IgD-negative memory B cell (primary cell): ENCODE measurements at regions not wholly inside any gene's neighbourhood (a gene's known extent, or its start where the extent isn't known, plus 50 kb on each side); places are given as distances from the start of the nearest gene placed in this dataset.

Experiments used
- H3K27ac Mint-ChIP-seq, 3 donors: one replicate each; pipeline ENCODE4 v1.8.0; 2020 to 2022; ENCODE audit warnings: mild to moderate bottlenecking in 3 of 3, mixed read lengths in 3 of 3, moderate library complexity in 1 of 3
- H3K27me3 Mint-ChIP-seq: one replicate; pipeline ENCODE4 v1.8.0; 2021; ENCODE audit warnings: mixed read lengths
- H3K36me3 Mint-ChIP-seq: one replicate; pipeline ENCODE4 v1.8.0; 2020; ENCODE audit warnings: mild to moderate bottlenecking, mixed read lengths
- H3K4me1 Mint-ChIP-seq, 3 donors: one replicate each; pipeline ENCODE4 v1.8.0; 2020 to 2022; ENCODE audit warnings: mixed read lengths in 3 of 3, mild to moderate bottlenecking in 1 of 3
- H3K4me3 Mint-ChIP-seq, 4 donors: one replicate each; pipeline ENCODE4 v1.8.0; 2020 to 2022; ENCODE audit warnings: mild to moderate bottlenecking in 4 of 4, mixed read lengths in 4 of 4, moderate library complexity in 3 of 4
- H3K9me3 Mint-ChIP-seq, 3 donors: one replicate each; pipeline ENCODE4 v1.8.0; 2020 to 2021; ENCODE audit warnings: mixed read lengths in 3 of 3, mild to moderate bottlenecking in 1 of 3

DNA sequence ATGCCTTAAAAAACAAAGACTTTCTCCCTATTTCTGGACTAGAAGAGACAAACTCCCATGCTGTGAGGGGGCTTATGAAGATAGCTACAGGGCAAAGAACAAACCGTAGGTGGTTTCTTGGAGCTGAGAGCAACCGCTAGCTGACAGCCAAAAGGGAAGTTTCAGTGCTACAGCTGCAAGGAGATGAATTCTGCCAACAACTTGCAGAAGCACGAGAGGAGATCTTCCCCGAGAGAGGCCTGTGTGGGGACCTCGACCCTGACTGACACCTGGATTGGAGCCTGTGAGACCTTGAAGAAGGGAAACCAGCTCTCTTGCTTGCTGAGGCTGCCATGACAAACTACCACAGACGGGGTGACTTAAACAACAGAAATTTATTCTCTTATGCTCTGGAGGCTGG, 183.8 kb upstream of the VCX3A start:
- Mint-ChIP-seq H3K36me3 (peaks cover 3% of the 10 kb centered on the region), H3K27ac (no peak overlapping the region), H3K4me3 (no peak overlapping the region), H3K9me3 (peaks cover 0 to 2% (median 2%) of the 10 kb centered on the region in 3 donors), H3K27me3 (peaks cover 4% of the 10 kb centered on the region), H3K4me1 (peaks cover 0 to 5% (median 0%) of the 10 kb centered on the region in 3 donors)

DNA sequence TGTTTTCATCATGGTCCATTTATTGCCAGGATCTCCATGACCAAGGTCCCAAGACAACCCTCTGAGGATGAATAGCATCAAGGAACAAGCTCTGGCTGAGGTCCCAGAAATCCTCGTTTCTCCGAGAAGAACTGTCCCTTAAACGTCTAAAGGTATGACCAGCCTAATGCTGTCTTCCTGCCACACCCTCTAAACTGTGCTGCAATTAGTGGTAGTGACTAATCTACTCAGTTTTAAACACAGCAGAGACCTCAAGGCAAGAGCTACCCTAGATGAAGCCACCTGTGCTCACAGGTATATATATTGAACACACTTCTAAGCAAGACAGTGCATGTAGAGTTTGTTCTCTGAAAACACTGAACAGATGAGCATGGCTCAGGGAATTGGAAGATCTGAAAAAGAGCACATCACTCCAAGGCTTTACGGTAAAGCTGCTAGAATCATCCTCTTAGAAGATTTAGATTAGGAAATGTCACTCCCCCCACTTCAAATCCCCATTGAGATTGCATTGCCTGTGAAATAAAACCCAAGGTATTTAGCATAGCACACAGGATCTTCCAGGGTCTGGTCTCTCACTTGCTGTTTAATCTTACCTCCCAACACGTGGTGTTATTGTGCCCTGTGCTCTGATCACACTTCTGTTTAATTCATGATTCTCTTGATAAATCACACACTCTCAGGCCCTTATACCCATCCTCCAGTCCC, 173.9 kb upstream of the VCX3A start:
- Mint-ChIP-seq H3K36me3 (no peaks in the 10 kb centered on the region), H3K27ac (no peak overlapping the region), H3K27me3 (no peaks in the 10 kb centered on the region), H3K9me3 (no peaks in the 10 kb centered on the region), H3K4me1 (no peaks in the 10 kb centered on the region), H3K4me3 (no peak overlapping the region)

DNA sequence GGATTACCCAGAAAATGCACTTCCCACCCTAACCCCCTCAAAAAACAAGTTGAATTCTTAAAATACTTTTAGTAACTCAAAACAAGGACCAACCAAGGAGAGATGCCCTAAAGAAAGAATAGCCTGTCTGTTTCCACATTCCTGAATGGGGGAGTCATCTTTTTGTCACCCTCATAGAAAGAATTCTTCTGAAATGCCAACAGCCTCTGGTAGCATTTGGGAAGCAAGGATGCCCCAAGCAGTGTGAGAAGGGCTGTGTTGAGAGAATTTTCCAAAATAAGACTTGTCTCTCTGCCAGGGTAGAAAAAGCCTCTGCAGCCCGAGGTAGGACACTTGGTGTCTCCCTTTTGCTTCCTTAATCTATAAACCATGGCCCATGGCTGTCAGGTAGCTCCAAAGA, 173.1 kb upstream of the VCX3A start:
- no peaks in the 10 kb centered on the region for H3K9me3 Mint-ChIP-seq
- no peaks in the 10 kb centered on the region for H3K4me1 Mint-ChIP-seq
- H3K4me3 Mint-ChIP-seq: peak overlapping the region in 1 of 4 donors; percentile 3
- H3K27ac Mint-ChIP-seq: no peak overlapping the region
- H3K27me3 Mint-ChIP-seq: no peaks in the 10 kb centered on the region
- H3K36me3 Mint-ChIP-seq: no peaks in the 10 kb centered on the region

DNA sequence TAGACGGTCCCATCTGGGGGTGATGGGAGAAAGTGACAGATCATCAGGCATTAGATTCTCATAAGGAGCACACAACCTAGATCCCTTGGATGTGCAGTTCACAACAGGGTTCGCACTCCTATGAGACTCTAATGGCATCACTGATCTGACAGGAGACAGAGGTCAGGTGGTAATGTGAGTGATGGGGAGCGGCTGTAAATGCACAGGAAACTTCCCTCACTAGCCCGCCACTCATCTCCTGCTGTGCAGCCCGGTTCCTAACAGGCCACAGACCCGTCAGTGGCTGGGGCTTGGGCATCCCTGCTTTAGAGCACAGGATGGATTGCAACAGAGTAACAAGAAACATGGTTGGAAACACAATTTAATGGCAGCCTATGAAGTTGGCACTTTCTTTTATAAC, 172.6 kb upstream of the VCX3A start:
- no peaks in the 10 kb centered on the region for H3K4me1 Mint-ChIP-seq
- H3K27me3 Mint-ChIP-seq: no peaks in the 10 kb centered on the region
- no peak overlapping the region for H3K27ac Mint-ChIP-seq
- no peaks in the 10 kb centered on the region for H3K36me3 Mint-ChIP-seq
- H3K4me3 Mint-ChIP-seq: no peak overlapping the region
- no peaks in the 10 kb centered on the region for H3K9me3 Mint-ChIP-seq

DNA sequence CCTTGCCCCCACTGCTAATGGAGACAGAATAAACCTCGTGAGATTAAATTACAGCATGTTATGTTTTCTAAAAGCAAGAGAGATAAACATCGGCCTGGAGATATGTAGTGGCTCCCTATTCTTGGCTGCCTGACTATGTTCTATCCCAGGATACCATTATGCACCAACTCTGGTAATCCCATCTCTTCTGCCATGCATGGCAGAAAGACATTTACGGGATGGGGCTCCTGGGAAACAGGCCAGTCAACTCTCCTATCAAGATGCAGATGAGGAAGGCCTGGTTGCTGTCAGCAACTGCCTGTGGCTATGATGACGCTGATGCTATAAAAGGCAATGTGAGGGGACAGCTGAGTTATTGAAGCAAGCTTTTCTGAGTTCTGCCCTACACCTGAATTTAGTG, 166.2 kb upstream of the VCX3A start:
- Mint-ChIP-seq H3K27me3 (no peaks in the 10 kb centered on the region), H3K4me1 (no peaks in the 10 kb centered on the region), H3K9me3 (peaks cover 2 to 4% (median 2%) of the 10 kb centered on the region in 3 donors), H3K27ac (no peak overlapping the region), H3K4me3 (no peak overlapping the region), H3K36me3 (peaks cover 2% of the 10 kb centered on the region)

DNA sequence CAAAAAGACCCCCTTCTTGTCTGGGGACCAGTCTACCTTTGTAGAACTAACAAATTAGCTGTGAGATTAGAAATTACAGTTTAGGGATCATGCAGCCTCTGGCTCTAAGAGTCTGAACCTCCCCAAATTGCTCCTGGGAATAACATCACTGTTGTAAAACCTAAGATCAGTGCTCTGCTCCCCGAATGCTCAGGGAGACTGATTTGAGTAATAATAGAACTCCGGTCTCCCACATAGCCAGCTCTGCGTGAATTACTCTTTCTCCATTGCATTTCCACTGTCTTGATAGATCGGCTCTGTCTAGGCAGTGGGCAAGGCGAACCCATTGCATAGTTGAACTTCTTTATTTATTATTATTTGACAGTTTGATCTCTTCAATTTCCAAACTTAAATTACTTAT, 160.8 kb upstream of the VCX3A start:
- H3K36me3 Mint-ChIP-seq: peaks cover 4% of the 10 kb centered on the region
- H3K4me3 Mint-ChIP-seq: no peak overlapping the region
- H3K9me3 Mint-ChIP-seq: peaks cover 2 to 4% (median 3%) of the 10 kb centered on the region in 3 donors
- no peak overlapping the region for H3K27ac Mint-ChIP-seq
- peaks cover 5% of the 10 kb centered on the region for H3K27me3 Mint-ChIP-seq
- no peaks in the 10 kb centered on the region for H3K4me1 Mint-ChIP-seq

DNA sequence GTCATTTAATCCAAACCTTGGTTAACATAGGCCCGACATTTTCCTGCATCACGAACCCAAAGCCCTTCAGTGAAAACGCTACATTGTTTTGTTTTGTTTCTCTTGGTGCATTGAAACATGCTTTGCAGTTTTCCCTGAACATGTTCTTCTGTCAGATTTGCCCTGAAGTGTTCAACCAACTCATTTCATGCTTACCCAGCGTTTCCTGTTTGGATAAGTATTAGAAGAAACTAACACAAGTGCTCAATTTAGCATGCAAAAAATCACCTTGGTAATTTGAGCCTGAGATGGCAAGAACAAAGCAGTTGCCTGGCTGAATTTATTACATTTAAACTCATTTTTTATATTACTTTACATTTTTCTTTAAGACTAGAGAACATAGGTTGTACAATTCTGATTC, 160.1 kb upstream of the VCX3A start:
- peaks cover 5% of the 10 kb centered on the region for H3K27me3 Mint-ChIP-seq
- no peaks in the 10 kb centered on the region for H3K4me1 Mint-ChIP-seq
- H3K9me3 Mint-ChIP-seq: peaks cover 2 to 4% (median 3%) of the 10 kb centered on the region in 3 donors
- no peak overlapping the region for H3K4me3 Mint-ChIP-seq
- peaks cover 4% of the 10 kb centered on the region for H3K36me3 Mint-ChIP-seq
- H3K27ac Mint-ChIP-seq: no peak overlapping the region

DNA sequence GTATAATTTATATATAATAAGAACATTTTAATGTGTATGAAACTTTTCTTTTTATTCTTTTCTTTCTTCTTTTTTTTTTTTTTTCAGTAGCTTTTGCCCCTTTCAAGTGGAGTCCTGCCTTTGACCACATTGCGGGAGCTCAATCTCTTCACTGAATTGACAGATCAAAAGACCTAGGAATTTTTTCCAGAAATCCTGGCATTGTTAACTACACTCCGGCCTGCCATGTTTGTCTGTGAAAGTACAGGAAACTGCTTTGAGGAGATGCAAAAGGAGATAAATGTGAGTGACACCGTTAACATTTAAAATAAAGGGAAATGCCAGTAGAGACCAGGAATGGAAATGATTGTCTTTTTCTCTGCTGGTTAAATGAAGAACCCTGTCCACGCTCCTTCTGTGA, 159.3 kb upstream of the VCX3A start:
- no peaks in the 10 kb centered on the region for H3K4me1 Mint-ChIP-seq
- H3K36me3 Mint-ChIP-seq: peaks cover 4% of the 10 kb centered on the region
- peaks cover 4 to 6% (median 4%) of the 10 kb centered on the region in 3 donors for H3K9me3 Mint-ChIP-seq
- no peak overlapping the region for H3K4me3 Mint-ChIP-seq
- peaks cover 5% of the 10 kb centered on the region for H3K27me3 Mint-ChIP-seq
- no peak overlapping the region for H3K27ac Mint-ChIP-seq

DNA sequence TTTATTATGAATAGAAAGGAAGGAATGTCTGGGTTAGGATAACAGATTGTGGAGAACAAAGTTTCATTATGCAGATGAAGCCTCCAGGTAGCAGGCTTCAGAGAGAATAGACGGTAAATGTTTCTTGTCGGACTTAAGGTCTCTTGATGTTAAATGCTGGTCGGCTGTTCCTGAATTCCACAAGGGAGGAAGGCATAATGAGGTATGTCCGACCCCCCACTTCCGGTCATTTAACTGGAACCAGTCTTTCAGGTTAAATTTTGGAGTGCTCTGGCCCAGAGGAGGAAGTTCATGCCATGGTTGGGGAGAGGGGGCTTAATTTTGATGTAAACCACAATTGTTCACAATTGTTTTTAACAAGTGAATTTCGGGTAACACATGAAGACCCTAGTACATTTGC, 158.1 kb upstream of the VCX3A start:
- no peak overlapping the region for H3K27ac Mint-ChIP-seq
- peaks cover 5% of the 10 kb centered on the region for H3K27me3 Mint-ChIP-seq
- H3K4me3 Mint-ChIP-seq: no peak overlapping the region
- peaks cover 4% of the 10 kb centered on the region for H3K36me3 Mint-ChIP-seq
- H3K9me3 Mint-ChIP-seq: peaks cover 2 to 8% (median 4%) of the 10 kb centered on the region in 3 donors
- no peaks in the 10 kb centered on the region for H3K4me1 Mint-ChIP-seq

DNA sequence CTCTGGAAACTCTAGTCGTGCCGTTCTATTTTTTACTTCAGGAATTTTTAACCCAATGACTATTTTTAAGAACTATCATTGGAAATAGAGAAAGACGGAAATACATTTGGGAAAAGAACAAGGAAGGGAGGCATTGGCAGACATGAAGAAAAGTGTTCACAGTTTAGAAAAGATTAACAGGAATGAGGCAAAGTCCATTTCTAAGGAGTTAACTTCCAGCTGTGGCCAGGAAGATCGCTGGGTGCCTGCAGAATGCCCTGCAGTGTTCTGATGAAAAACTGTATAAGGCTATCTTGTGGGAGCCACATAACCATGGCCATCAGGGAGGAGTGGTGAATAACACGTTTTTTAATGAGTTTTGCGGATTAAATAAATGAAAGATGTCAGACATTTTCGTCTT, 150.6 kb upstream of the VCX3A start:
- Mint-ChIP-seq H3K4me1 (peaks cover 0 to 7% (median 3%) of the 10 kb centered on the region in 3 donors), H3K9me3 (peaks cover 8 to 12% (median 11%) of the 10 kb centered on the region in 3 donors), H3K4me3 (no peak overlapping the region), H3K36me3 (no peaks in the 10 kb centered on the region), H3K27me3 (peaks cover 9% of the 10 kb centered on the region), H3K27ac (no peak overlapping the region)

DNA sequence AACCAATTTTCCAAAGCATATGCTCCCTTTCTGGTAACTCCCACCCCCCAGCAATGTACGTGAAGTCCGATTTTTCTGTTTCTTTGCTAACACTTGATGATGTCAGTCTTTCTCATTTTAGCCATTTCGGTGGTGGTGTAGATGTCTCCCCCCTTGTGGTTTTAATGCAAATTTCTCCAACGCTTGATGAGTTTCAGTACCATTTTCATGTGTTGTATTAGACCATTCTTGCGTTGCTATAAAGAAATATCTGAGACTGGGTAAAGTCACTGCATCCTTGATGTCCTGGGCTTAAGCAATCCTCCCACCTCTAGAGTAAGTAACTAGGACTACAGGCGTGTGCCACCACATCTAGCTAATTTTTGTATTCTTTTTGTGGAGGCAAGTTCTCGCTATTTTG, 148.4 kb upstream of the VCX3A start:
- Mint-ChIP-seq H3K9me3 (peaks cover 3 to 12% (median 9%) of the 10 kb centered on the region in 3 donors), H3K27me3 (peaks cover 11% of the 10 kb centered on the region), H3K36me3 (no peaks in the 10 kb centered on the region), H3K4me1 (peaks cover 0 to 7% (median 5%) of the 10 kb centered on the region in 3 donors), H3K27ac (no peak overlapping the region), H3K4me3 (peak overlapping the region in 1 of 4 donors; percentile 3)

DNA sequence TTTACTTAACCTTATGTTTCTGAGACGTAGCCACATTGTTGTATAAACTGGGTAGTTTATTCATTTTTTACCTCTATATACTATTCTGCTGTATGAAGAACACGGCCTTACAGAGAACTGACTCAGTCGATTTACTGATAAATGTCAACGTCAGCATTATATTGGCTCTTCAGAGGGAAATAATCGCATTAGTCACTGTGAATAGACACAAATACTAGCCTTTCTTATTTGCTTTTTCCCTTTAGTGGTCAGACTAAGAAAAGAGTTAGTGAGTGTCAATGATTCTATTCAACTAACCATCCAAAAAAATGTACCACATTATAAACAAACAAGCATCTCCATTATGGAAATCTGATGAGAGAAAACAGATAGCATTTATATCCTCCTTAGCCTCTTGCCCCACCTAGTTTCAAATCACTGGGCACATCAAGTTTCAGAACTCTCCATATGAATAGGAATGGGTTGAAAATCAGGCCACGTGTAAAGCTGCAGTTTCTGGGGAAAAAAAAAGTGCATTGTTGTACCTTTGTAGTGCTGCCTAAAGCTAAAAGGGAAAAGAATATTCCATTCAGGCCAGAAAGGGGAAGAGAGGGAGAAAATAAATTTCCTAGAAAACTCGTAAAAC, 146.7 kb upstream of the VCX3A start:
- Mint-ChIP-seq H3K27ac (no peak overlapping the region), H3K36me3 (no peaks in the 10 kb centered on the region), H3K27me3 (peaks cover 12% of the 10 kb centered on the region), H3K4me3 (no peak overlapping the region), H3K4me1 (peaks cover 0 to 6% (median 5%) of the 10 kb centered on the region in 3 donors), H3K9me3 (peaks cover 0 to 12% (median 9%) of the 10 kb centered on the region in 3 donors)

DNA sequence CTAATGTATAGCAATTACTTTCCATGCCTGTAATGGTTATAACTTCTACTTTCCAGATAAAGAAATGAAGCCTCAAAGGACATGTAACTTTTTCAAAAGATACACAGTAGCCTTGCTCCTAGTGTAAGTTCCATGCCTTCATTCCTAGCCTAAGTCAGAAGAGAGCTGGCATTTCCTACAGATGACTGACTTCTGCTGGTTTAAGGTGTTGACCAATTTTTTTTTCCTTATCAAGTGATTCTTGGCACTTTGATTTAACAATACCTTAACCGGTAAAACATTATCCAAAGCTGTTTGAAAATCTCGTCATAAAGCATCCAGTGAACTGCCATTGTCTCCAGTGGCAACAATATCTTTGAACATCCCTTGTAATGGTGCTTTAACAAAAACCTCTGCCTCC, 145.1 kb upstream of the VCX3A start:
- H3K9me3 Mint-ChIP-seq: peaks cover 0 to 12% (median 6%) of the 10 kb centered on the region in 3 donors
- H3K4me3 Mint-ChIP-seq: no peak overlapping the region
- H3K36me3 Mint-ChIP-seq: no peaks in the 10 kb centered on the region
- H3K27ac Mint-ChIP-seq: no peak overlapping the region
- peaks cover 0 to 6% (median 5%) of the 10 kb centered on the region in 3 donors for H3K4me1 Mint-ChIP-seq
- H3K27me3 Mint-ChIP-seq: peaks cover 8% of the 10 kb centered on the region

DNA sequence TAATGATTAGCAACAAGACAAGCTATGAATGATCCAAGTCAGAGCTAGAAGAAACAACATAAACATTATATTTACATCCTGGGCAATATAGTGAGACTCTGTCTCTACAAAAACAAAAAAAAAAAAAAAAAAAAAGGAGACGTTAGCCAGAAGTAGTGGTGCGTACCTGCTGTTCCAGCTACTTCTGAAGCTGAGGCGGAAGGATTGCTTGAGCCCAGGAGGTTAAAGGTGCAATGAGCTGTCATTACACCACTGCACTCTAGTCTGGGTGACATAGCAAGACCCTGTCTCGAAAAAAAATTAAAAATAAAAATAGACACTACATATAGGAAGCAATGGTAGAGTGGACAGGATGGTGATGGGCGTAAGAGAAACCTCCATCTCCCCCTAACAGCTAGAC, 144.6 kb upstream of the VCX3A start:
- peaks cover 0 to 12% (median 6%) of the 10 kb centered on the region in 3 donors for H3K9me3 Mint-ChIP-seq
- H3K27ac Mint-ChIP-seq: no peak overlapping the region
- no peak overlapping the region for H3K4me3 Mint-ChIP-seq
- no peaks in the 10 kb centered on the region for H3K36me3 Mint-ChIP-seq
- H3K4me1 Mint-ChIP-seq: peaks cover 0 to 6% (median 5%) of the 10 kb centered on the region in 3 donors
- peaks cover 8% of the 10 kb centered on the region for H3K27me3 Mint-ChIP-seq

DNA sequence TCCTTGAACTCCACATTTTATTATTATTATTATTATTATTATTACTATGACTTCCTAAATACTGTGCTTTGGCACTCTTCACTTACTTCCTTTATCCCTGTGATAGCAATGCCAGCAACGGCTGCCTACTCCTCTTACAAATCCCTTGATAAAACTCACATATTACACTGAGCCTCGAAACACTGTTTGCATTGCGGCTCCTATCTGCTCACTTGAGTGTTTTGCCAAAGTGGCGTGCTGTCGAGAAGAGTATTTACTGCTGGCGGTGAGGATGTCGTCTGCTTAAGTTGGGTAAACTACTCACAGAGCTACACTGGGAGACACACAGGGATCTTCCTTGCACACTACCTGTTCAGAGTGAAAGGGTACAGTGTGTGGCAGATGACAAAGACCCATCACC, 143.4 kb upstream of the VCX3A start:
- Mint-ChIP-seq H3K27me3 (peaks cover 8% of the 10 kb centered on the region), H3K4me1 (peaks cover 0 to 4% (median 3%) of the 10 kb centered on the region in 3 donors), H3K4me3 (no peak overlapping the region), H3K27ac (no peak overlapping the region), H3K36me3 (no peaks in the 10 kb centered on the region), H3K9me3 (peaks cover 0 to 11% (median 6%) of the 10 kb centered on the region in 3 donors)

DNA sequence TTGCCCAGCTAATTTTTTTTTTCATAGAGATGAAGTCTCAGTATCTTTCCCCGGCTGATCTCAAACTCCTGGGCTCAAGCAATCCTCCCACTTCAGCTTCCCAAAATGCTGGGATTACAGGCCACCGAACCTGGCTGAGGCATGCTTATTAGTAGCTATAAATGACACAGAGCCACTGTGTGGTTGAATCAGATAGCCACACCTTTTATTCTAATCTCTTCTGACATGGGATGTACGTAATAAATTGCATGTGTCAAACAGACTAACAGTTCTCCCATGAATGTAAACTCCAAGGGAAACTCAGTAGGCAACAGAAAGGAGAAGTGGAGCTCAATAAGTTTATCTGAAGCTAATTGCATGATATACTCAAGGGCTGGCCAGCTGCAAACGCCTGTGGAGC, 139.8 kb upstream of the VCX3A start:
- H3K36me3 Mint-ChIP-seq: no peaks in the 10 kb centered on the region
- no peak overlapping the region for H3K27ac Mint-ChIP-seq
- peaks cover 2 to 7% (median 5%) of the 10 kb centered on the region in 3 donors for H3K9me3 Mint-ChIP-seq
- peaks cover 3% of the 10 kb centered on the region for H3K27me3 Mint-ChIP-seq
- no peak overlapping the region for H3K4me3 Mint-ChIP-seq
- peaks cover 0 to 2% (median 0%) of the 10 kb centered on the region in 3 donors for H3K4me1 Mint-ChIP-seq
